Limb (tissue), 2 donors: ENCODE measurements at regions not wholly inside any gene's neighbourhood (a gene's known extent, or its start where the extent isn't known, plus 50 kb on each side); places are given as distances from the start of the nearest gene placed in this dataset.
"Not testable (repeated sequence)": the region's sequence is repeated elsewhere in the genome, so short reads cannot be mapped to it uniquely, and the experiment has no call there.

Experiments used
- DNase-seq, 2 donors: peaks; one replicate each; pipeline ENCODE4 v3.0.0-alpha.2; 2016; ENCODE audit errors: extremely low spot score in 2 of 2

DNA sequence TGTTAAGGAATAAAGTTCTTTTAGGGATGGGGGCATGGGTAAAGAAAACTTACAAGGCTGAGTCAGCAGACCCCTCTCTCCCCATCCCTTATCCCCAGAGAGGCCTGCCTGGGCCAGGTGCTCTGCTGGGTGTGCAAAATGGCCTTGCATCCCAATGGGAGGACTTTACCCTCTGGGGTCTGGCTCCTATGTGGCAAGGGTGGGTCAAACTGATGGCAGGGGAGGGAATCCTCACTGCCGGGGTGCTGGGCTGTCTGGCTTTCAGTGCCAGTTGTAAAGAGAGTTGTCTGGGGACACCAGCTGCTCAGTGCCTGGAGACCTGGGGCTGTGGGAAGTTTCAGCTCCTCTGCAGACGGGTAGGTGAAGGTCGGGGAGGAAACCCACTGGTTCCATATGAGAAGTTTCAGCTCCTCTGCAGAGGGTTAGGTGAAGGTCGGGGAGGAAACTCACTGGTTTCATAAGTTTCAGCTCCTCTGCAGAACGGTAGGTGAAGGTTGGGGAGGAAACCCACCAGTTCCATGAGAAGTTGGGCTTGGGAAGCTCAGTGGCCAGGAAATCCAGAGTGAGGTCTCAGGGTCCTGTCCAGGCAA is 127.2 kb upstream of the PODXL start:
- DNase-seq = no peak

DNA sequence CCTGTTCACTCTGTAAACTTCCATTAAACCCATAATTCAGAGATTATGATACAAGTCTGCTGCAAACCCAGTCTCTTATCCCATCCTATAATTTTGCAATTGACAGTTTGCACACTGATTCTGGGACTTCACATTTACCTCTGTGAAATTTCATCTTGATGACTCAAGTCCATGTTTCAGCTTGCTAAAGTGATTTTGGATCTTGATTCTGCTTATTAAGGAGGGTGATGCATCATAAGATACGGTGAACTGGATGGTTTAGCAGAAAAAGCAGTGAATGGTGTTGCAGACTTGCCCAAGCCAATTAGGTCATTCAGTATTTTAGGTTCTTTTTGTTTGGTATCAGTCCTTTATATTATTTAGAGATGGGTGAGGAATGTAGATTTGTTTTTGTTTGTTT is 125.5 kb upstream of the PODXL start:
- DNase-seq = no peak

DNA sequence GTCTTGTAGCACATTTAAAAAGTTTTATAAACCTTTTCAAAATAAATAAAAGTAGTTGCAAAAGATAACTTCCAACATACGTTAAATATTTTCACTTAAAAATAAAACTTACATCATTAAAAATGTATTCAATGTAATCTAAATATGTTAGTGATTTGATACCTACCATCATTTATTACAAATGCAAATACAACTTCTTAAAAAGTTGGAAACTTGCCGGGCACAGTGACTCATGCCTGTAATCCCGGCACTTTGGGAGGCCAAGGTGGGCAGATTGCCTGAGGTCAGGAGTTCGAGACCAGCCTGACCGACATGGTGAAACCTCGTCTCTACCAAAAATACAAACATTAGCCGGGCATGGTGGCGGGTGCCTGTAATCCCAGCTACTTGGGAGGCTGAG is 122.6 kb upstream of the PODXL start:
- not testable (repeated sequence) for DNase-seq

DNA sequence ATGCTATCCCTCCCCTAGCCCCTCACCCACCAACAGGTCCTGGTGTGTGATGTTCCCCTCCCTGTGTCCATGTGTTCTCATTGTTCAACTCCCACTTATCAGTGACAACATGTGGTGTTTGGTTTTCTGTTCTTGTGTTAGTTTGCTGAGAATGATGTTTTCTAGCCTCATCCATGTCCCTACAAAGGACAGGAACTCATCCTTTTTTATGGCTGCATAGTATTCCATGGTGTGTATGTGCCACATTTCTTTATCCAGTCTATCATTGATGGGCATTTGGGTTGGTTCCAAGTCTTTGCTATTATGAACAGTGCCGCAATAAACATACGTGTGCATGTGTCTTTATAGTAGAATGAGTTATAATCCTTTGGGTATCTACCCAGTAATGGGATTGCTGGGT is 120.4 kb upstream of the PODXL start:
- not testable (repeated sequence) for DNase-seq

DNA sequence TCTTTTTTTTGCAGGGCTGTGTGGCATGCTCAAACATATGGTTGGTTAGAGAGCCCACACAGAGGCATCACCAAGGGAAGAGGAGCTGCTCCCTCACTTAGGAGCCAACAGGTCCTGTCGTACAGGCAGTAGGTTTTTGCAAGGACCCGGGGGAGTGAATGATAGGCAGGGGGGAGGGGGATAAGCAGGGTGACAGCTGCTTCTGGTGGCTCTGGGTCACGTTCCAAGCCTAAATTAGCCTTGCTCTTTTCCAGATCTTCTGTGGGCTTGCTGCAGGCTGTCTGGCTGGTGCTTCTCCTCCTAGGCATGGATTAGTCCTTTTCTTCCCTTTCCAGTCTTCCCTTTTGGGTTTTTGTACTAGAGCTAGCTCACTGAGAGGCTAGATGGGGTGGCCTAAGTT is 117.7 kb upstream of the PODXL start:
- DNase-seq = no peak

DNA sequence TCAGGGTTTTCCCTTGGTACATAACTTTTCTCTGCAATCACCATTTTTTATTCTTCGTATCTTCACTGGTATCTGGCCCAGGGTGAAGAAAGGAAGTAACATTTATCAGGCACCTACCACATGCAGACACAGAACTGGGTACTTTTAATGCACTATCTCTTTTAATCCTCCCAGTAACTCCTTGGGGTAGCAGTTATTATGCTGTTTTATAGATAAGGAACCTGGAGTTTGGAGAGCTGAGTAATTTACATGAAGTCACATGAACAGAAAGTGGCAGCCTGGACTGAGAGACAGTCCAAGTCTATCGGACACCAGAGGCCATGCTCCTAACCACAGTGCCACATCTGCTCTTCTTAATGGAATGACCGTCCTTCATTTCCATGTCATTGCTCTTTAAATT is 117.1 kb upstream of the PODXL start:
- DNase-seq = no peak

DNA sequence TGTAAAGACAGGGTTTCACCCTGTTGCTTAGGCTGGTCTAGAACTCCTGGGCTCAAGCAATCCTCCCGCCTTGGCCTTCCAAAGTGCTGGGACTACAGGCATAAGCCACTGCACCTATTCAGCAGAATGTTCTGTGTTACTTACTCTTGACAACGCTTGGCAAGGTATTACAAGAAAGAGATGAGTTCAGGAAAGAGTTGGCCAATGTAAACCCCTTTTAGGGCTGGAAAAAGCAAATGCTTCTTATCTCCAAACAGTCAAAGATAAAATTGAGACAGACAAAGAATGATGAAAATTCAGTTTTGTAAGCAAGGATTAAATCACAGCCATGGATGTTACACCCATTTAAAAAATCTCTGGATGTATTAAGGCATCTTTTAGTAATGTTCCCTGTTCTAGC is 114.0 kb upstream of the PODXL start:
- no peak for DNase-seq

DNA sequence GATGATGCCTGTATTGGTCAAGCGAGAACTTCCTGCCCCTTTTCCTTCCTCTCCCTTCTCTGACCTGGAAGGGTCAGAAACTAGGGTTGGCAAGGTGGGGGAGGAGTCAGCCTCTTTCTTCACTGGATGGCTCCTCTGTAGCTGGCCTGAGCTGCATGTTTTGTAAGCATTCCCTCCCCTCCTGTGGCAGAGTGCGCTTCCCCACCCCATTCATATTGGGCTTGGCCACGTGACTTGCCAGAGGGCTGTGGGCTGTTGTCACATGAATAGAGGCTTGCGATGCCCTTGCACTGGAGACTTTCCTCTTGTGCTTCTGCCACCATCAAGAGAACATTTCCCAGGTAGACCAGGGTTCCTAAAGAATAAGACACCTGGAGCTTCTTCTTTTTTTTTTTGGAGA is 111.3 kb upstream of the PODXL start:
- DNase-seq = no peak

DNA sequence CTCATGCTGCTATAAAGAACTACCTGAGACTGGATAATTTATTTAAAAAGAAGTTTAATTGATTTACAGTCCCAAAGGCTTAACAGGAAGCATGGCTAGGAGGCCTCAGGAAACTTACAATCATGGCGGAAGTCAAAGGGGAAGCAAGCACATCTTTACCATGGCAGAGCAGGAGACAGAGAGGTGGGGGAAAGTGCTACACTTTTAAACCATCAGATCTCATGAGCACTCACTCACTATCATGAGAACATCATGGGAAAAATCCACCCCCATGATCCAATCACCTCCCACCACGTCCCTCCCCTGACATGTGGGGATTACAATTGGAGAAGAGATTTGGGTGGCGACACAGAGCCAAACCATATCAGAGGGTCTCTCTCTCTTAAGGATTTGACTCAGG is 108.6 kb upstream of the PODXL start:
- DNase-seq = no peak

DNA sequence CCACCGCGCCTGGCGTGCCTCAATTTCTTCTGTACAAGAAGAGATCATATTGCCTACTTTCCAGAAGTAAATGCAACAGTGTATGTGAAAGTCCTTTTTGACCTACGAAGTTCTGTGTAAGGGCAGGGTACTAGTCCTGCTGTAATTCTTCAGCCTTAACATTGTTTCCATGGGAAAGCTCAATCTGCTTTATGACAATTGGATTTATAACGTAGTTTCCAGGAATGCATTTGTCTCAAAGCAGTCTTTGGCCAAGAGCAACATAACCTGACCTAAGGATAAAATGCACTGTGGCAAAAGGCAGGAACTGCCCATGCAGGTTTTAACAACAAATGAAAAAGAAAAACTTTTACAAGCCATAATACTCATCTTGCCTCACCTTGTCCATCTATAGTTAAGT is 108.1 kb upstream of the PODXL start:
- no peak for DNase-seq

DNA sequence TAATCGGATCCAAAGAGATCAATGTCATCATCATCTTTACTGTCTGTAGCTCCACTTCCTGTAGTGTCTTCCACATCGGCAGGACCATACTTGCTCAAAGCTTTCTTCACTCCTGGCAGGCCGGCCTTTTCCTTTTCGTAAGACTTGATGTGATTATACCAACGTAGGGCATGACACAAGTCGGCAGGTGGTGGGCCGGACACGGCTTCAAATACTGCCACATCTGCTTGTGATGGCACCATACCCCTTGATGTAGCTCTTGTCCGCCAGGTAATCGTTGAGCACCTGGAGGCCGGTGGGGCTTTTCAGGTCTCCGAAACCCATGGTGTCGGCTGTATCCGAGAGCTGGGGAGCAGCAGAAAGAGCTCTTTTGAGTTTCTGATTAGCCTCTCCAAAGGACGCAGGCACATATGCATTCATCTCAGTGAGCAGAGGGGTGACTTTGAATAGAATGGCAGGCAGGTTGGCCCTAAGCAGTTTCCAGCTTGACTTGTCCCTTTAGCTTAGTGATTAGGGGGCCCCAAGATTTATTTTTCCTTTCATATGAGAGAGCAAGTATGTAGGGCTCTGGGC is 106.0 kb upstream of the PODXL start:
- DNase-seq = not testable (repeated sequence)

DNA sequence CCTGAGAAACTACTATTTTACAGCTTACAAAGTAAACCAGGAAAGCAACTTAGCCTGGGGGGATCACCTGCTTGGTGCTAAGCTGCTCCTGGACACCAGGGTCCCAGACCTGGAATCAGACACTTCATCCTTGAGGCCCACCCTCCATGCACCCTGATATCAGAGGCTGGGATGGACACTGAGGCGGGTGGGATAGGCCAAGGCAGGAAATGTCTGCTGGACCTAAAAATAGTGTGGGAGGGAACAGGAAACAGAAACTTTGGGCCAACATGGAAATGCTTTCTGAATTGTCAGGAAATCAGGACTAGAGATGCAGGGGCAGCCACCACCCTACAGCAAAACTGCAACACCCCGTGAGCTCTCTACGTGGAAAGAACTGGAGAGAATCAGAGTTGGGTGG is 101.5 kb upstream of the PODXL start:
- DNase-seq = no peak

DNA sequence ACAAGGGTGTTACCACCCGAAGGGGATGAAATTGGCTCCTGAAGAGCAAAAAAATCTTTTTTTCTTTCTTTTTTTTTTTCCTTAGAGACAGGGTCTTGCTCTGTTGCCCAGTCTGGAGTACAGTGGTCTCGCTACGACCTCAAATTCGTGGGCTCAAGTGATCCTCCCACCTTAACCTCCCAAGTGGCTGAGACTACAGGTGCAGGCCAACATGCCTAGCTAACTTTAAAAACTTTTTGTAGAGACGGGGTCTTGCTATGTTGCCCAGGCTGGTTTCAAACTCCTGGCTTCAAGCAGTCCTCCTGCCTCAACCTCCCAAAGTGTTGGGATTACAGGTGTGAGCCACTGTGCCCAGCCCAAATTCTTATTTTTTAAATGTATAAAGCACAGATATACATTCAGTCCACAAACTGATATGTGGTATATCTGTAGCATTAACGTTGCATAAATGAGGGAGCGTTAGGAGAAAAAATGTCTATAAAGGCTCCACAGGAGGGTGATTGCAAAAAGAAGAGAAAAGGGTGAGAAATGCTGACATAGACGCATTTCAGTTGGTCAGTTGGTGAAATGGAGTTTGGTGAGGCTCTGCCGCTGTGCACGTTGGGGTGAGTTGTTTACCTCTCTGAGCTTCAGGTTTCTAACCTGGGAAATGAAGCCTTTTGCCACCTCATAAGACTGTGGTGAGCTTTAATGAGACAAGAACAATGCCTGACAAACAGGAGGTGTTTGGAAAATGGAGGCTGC is 100.7 kb upstream of the PODXL start:
- no peak for DNase-seq

DNA sequence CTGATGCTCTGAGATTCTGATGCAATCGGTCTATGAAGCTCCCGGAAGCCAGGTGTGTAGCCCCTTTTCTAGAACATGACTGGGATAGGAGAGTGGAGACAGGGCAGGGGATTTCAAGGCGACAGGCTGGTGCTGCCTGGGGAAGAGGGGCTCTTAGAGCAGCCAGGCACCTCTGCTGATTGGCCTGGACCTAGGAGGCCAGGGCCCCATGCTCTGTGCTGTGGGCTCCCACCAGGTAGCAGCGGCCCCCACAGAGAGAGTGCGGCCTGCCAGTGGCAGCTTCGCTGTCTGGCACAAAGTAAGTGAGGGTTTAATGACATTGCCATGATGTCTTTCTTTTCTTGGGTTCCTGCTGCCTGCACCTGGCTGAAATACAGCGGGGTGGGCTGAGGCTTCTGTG is 99.4 kb upstream of the PODXL start:
- DNase-seq = no peak

DNA sequence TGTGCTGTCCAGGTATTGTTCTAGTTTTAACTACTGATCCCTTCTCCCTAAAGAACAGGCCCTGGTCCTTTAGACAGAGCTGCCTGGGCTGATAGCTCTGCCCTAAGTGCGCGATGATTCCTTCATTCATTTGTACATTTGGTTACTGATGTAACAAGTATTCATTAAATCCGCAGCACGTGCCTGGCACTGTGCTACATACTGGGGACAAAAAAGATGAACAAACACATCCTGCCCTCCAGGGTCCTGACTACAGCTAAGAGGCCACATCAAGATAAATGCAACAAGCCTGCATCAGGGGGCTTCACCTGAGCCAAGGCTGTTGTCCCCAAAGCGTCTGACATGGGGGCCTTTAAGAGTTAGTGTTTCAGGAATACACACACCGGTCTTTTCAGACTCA is 99.0 kb upstream of the PODXL start:
- no peak for DNase-seq

DNA sequence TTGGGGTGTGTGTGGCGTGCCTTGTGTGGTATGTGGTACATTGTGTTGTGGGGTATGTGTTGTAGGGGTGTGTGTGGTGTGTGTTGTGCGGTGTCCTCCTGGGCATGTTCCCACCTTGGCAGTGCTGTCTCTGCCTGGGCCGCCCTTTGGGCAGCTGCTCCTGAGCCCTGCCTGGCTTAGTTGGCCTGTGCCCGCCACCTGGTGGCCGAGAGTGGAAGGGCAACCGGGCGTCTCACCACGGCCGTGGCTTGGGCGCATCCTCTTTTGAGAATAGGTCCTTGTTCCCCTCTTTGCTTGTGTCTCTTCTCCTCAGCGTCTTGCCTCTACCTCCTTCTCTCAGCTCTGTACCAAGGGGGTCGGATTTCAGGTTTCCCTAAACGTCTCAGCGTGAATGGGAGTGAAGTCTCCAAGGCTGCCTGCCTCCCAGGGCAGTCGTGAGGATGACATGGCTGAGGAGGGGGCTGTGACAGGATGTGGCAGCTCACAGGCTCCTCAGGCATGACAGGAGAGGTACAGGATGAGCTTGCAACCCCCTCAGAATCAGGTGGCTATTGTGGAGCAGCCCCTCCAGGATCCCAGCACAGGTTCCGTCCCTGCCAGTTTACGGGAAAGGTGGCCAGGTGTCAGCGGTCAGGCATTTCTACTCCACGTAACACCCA is 98.4 kb upstream of the PODXL start:
- peak; percentile 62 to 92 for DNase-seq

DNA sequence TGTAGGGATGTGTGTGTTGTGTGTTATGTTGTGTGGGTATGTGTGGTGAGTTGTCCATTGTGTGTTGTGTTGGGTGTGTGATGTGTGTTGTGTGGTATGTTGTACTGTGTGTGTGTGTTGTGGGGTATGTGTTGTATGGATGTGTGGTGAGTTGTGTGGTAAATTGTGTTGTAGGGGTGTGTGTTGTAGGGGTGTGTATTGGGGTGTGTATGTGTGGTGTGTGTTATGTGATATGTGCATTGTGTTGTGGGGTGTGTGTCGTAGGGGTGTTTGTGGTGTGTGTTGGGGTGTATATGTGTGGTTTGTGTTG is 97.8 kb upstream of the PODXL start:
- no peak for DNase-seq

DNA sequence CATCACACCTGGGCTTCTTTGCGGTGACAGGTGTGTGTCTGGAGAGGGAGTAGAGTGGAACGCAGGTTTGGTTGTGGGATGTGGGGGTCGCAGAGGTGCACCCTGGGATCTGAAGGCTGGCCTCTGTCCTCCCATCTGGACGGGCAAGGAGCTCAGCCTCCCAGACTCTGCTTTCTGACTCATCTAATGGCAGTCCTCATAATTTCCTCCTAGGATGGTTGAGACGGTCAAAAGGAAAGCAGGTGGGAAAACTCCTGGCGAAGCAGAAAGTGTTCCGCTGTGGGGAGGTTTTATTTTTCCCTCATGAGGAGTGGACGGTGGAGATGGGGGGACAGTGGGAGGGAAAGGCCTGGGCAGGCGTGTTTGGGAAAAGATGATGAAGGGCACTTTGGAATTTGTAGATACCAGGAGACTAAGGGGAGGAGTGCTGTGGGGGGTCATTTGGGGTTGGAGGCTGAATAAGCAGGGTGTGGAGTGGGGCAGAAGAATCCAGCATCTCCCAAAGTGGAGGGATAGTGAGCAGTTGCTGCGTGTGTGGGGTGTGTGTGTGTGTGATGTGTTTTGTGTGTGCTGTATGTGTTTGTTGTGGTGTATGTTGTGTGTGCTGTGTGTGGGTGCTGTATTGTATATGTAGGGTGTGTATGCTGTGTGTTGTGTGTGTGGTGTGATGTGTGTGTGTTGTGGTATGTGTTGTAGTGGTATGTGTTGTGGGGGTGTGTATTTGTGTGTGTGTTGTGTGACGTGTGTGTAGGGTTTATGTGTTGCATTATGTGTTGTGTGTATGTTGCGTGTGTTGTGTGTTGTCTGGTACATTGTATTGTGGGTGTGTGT is 97.2 kb upstream of the PODXL start:
- no peak for DNase-seq

DNA sequence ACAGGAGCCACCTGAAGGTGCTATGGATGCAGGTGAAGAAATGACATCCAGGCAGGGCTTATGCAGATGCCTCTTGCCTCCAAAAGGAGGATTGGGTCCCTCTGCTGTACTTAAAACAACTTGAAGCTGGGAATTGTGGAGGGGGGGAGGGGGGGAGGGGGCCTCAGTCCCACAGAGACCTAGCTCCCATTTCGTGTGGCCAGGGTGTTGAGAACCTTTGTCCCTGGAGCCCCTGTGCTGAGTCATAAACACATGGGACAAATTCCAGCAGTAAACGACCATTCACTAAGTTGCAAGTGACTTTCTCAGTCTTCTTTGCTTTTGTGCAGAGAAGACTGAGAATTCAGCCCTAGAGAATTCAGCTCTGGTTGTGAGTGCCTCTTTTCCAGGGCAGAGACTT is 96.5 kb upstream of the PODXL start:
- DNase-seq = no peak

DNA sequence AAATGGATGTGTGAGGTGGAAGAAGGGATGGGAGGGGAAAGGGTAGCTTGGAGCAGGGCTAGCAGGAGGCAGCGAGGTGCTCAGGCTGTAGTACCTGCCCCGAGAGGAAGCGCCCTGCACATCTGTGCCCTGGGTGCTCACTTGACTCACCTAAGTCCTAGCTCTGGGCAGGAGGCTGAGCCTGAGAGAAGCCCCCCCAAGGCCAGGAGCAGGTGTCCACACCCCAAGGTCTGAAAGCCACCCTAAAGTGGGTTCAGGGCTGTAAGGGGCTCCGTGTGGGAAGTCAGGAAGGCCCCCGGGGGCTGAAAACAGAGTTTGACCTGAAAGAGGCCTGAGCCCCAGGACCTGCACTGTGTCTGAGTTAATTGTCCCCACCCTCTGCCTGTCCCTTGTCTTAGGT is 95.8 kb upstream of the PODXL start:
- no peak for DNase-seq

DNA sequence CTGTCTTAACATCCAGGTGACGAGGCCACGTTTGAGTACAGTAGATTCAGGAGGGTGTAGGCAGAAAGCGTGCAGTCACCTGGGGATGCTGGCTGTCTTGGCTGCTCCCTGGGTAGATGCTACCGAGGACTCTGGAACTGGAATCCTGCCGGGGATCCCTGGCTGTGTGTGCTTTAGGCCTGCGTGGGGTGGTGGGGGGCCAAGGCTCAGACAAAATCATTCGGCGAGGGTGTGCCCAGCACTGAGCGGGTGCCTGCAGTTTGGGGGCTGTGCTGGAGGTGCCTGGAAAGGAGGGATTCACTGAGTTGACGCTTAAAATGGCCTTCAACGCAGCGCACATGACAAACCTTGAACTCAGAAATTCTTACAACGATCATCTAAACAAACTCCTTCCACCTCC is 93.5 kb upstream of the PODXL start:
- no peak for DNase-seq

DNA sequence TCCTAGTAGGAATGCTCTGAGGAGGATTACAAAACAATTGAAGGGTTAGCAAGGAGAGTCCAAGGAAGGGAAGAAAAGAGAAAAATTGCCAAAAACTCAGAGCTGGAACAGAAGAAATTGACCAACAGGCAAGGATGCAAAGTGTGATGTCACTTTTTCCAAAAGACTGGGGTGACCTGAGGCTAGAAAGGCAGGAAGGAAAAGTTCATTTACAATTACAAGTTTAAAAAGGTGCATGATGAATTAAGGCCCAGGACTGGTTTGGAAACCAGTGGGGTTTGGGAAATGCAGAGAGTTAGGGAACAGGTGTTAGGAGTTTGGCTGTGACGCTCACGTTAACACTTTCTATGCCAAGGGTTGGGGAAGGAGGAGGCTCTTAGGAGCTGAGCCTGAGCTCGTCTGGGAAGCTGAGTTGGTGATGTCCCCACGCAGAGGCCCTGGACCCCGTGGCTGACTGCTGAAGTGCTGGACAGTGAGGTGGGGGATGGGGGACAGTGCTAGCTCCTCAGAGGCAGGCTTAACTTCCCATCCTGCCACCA is 92.6 kb upstream of the PODXL start:
- no peak for DNase-seq
